Stimulated activated CD4-positive, alpha-beta T cell treated with anti-CD3 and anti-CD28 coated beads, Interleukin-15, amount 100 ng/mL, for 1 hour (primary cell): ENCODE measurements at regions not wholly inside any gene's neighbourhood (a gene's known extent, or its start where the extent isn't known, plus 50 kb on each side); places are given as distances from the start of the nearest gene placed in this dataset.

ENCODE experiments used
- DNase-seq, 2 donors: peaks; one replicate each; pipeline ENCODE4 v3.0.0-alpha.2; 2020; ENCODE audit warnings: low read depth in 1 of 2, low spot score in 1 of 2

- no peak for DNase-seq
Measured at GRCh38 chr13:99617474-99618255, 116.4 kb downstream of the TM9SF2 start.

- no peak for DNase-seq
Measured at GRCh38 chr13:99614465-99614885, 113.2 kb downstream of the TM9SF2 start.
